Smooth muscle cell (in vitro differentiated cells): ENCODE measurements at regions not wholly inside any gene's neighbourhood (a gene's known extent, or its start where the extent isn't known, plus 50 kb on each side); places are given as distances from the start of the nearest gene placed in this dataset.

Experiments used
- DNase-seq: peaks from one replicate; lab custom pipeline; 2025; ENCODE audit not compliant: unreplicated experiment; lab: John Stamatoyannopoulos, UW
- H2AFZ ChIP-seq: fragments of 200-600 bp; sonication (generic); 2 replicates; pipeline ENCODE4 v1.6.0; 2016; ENCODE audit warnings: antibody characterized with exemption, low read depth, mild to moderate bottlenecking
- H3F3A ChIP-seq: fragments of 200-600 bp; sonication (generic); 2 replicates; pipeline ENCODE4 v1.6.0; 2017; ENCODE audit warnings: antibody characterized with exemption, low read depth
- H3K27ac ChIP-seq: fragments of 200-600 bp; sonication (generic); 2 replicates; pipeline ENCODE4 v1.5.1; 2016; ENCODE audit warnings: low read depth, mild to moderate bottlenecking
- H3K27me3 ChIP-seq: fragments of 200-600 bp; sonication (generic); 2 replicates; pipeline ENCODE4 v1.6.1; 2016; ENCODE audit warnings: low read depth, mild to moderate bottlenecking
- H3K36me3 ChIP-seq: fragments of 200-600 bp; sonication (generic); 2 replicates; pipeline ENCODE4 v1.5.1; 2016; ENCODE audit warnings: low read depth
- H3K4me1 ChIP-seq: fragments of 200-600 bp; sonication (generic); 2 replicates; pipeline ENCODE4 v1.5.1; 2016; ENCODE audit warnings: low read depth
- H3K4me2 ChIP-seq: fragments of 200-600 bp; sonication (generic); 2 replicates; pipeline ENCODE4 v1.6.0; 2016; ENCODE audit warnings: mild to moderate bottlenecking
- H3K4me3 ChIP-seq: fragments of 200-600 bp; sonication (generic); 2 replicates; pipeline ENCODE4 v1.5.1; 2016; ENCODE audit warnings: mild to moderate bottlenecking
- H3K79me2 ChIP-seq: fragments of 200-600 bp; sonication (generic); 2 replicates; pipeline ENCODE4 v1.6.0; 2016; ENCODE audit warnings: low read depth, mild to moderate bottlenecking
- H3K9ac ChIP-seq: fragments of 200-600 bp; sonication (generic); 2 replicates; pipeline ENCODE4 v1.6.0; 2016; ENCODE audit warnings: low read depth
- H3K9me3 ChIP-seq: fragments of 200-600 bp; sonication (generic); replicated peaks from 2 replicates; pipeline ENCODE4 v1.5.1; 2016; ENCODE audit warnings: low read depth
- H4K20me1 ChIP-seq: fragments of 200-600 bp; sonication (generic); 2 replicates; pipeline ENCODE4 v1.6.0; 2016; ENCODE audit warnings: low read depth
- CTCF ChIP-seq: fragments of 200-600 bp; sonication (generic); IDR thresholded peaks from 2 replicates; pipeline ENCODE4 v1.5.1; 2017; ENCODE audit warnings: borderline replicate concordance, mild to moderate bottlenecking, antibody characterized with exemption; ENCODE audit not compliant: insufficient read depth, poor library complexity, severe bottlenecking
- WGBS: methylation state at CpG from one replicate; pipeline ENCODE4 v1.1.7; 2016; ENCODE audit warnings: low lambda C conversion rate; 5-methylcytosine and 5-hydroxymethylcytosine counted together

- Histone ChIP-seq H3K4me2 (no peak overlapping the region), H3K36me3 (no peaks in the 10 kb centered on the region), H3K27me3 (no peaks in the 10 kb centered on the region), H3K9ac (no peak overlapping the region), H3K9me3 (no peaks in the 10 kb centered on the region), H2AFZ (no peak overlapping the region), H3K79me2 (no peaks in the 10 kb centered on the region), H3F3A (no peaks in the 10 kb centered on the region), H3K27ac (no peak overlapping the region), H3K4me1 (no peaks in the 10 kb centered on the region), H3K4me3 (no peak overlapping the region), H4K20me1 (no peaks in the 10 kb centered on the region)
- no peak for DNase-seq
- no peak for TF ChIP-seq CTCF
These were observed 856.9 kb downstream of the EPHA3 start for GRCh38 chr3:89964347-89964746.

- Histone ChIP-seq H3K36me3 (no peaks in the 10 kb centered on the region), H2AFZ (no peak overlapping the region), H3K4me1 (no peaks in the 10 kb centered on the region), H3K4me2 (no peak overlapping the region), H3K79me2 (no peaks in the 10 kb centered on the region), H3K4me3 (no peak overlapping the region), H3K27ac (no peak overlapping the region), H3F3A (no peaks in the 10 kb centered on the region), H3K27me3 (no peaks in the 10 kb centered on the region), H3K9me3 (no peaks in the 10 kb centered on the region), H4K20me1 (no peaks in the 10 kb centered on the region), H3K9ac (no peak overlapping the region)
- no peak for DNase-seq
- 84% methylated on average over 5 of the region's 5 CpGs for WGBS
- TF ChIP-seq CTCF: no peak
These were observed 859.6 kb downstream of the EPHA3 start for GRCh38 chr3:89966877-89967665.

DNA sequence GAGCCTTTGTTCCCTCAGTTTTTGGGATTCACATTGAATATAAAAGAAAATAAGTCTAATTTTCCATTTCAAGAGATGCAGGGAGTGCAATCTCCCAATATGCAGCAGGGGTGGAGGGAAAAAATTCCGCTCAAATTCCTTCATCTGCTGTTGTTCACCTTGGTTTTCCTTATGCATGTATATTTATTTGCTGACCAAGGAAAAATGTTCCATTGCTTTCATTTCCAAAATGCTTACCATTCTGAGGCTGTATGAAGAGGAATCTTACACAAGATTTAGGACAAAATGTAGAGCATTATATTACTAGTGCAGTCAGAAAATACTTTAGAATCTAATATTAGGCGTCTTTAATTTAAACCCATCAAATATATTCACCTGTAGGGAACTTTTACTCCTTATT, 863.9 kb downstream of the EPHA3 start:
- Histone ChIP-seq H3K9me3 (no peaks in the 10 kb centered on the region), H3K4me3 (no peak overlapping the region), H3K36me3 (no peaks in the 10 kb centered on the region), H3K27me3 (no peaks in the 10 kb centered on the region), H4K20me1 (no peaks in the 10 kb centered on the region), H3K27ac (no peak overlapping the region), H3K79me2 (no peaks in the 10 kb centered on the region), H2AFZ (no peak overlapping the region), H3K4me1 (no peaks in the 10 kb centered on the region), H3K4me2 (no peak overlapping the region), H3K9ac (no peak overlapping the region), H3F3A (no peaks in the 10 kb centered on the region)
- no peak for DNase-seq
- TF ChIP-seq CTCF: no peak
- 88% methylated on average over 2 of the region's 2 CpGs for WGBS

GRCh38 chr3:89973156-89973555, 865.7 kb downstream of the EPHA3 start:
- no peak for TF ChIP-seq CTCF
- H3K4me2 ChIP-seq: no peak overlapping the region
- H4K20me1 ChIP-seq: no peaks in the 10 kb centered on the region
- no peak overlapping the region for H2AFZ ChIP-seq
- H3K9me3 ChIP-seq: no peaks in the 10 kb centered on the region
- no peaks in the 10 kb centered on the region for H3K4me1 ChIP-seq
- 88% methylated on average over 2 of the region's 2 CpGs for whole genome bisulfite sequencing
- no peaks in the 10 kb centered on the region for H3K36me3 ChIP-seq
- H3K27me3 ChIP-seq: no peaks in the 10 kb centered on the region
- H3K9ac ChIP-seq: no peak overlapping the region
- H3K27ac ChIP-seq: no peak overlapping the region
- H3F3A ChIP-seq: no peaks in the 10 kb centered on the region
- no peaks in the 10 kb centered on the region for H3K79me2 ChIP-seq
- no peak for DNase-seq
- no peak overlapping the region for H3K4me3 ChIP-seq
